CD4-positive, CD25-positive, alpha-beta regulatory T cell (primary cell): ENCODE measurements at regions not wholly inside any gene's neighbourhood (a gene's known extent, or its start where the extent isn't known, plus 50 kb on each side); places are given as distances from the start of the nearest gene placed in this dataset.

ENCODE experiments used
- ATAC-seq, 2 donors: fragments of 150-1000 bp; cut with Tn5 transposase; one replicate each; pipeline ENCODE4 v1.10.0; 2021; ENCODE audit warnings: low read depth in 2 of 2, moderate number of reproducible peaks in 2 of 2, moderate library complexity in 1 of 2
- DNase-seq, 3 donors: peaks; one replicate each; pipeline versions ENCODE4 v3.0.0 to v3.0.0-alpha.2; 2012 to 2022; ENCODE audit warnings: mixed read lengths in 1 of 3
- H3K27ac ChIP-seq: one replicate; pipeline ENCODE4 v1.7.0; 2013; ENCODE audit warnings: mild to moderate bottlenecking, low read length; ENCODE audit not compliant: insufficient read depth, poor library complexity, severe bottlenecking
- H3K27me3 ChIP-seq: one replicate; pipeline ENCODE4 v1.7.0; 2013; ENCODE audit warnings: low read length; ENCODE audit not compliant: control insufficient read depth, insufficient read depth
- H3K36me3 ChIP-seq: one replicate; pipeline ENCODE4 v1.7.0; 2013; ENCODE audit warnings: mild to moderate bottlenecking, low read length, moderate library complexity; ENCODE audit not compliant: control insufficient read depth, insufficient read depth
- H3K4me1 ChIP-seq: 2 replicates; pipeline ENCODE4 v1.7.0; 2013; ENCODE audit warnings: mild to moderate bottlenecking, low read length; ENCODE audit not compliant: insufficient read depth, control insufficient read depth, poor library complexity, severe bottlenecking
- H3K4me3 ChIP-seq: one replicate; pipeline ENCODE4 v1.7.0; 2013; ENCODE audit warnings: low read depth, mild to moderate bottlenecking, low read length, moderate library complexity
- H3K9me3 ChIP-seq, 2 experiments: 1 replicate in 1 of 2; 2 replicates in 1 of 2; pipeline ENCODE4 v1.7.0; 2013; ENCODE audit warnings: low read length in 2 of 2, mild to moderate bottlenecking in 1 of 2, moderate library complexity in 1 of 2; ENCODE audit not compliant: control insufficient read depth in 2 of 2
- H3K27ac Mint-ChIP-seq, 3 donors: one replicate each; pipeline ENCODE4 v1.8.0; 2020 to 2022; ENCODE audit warnings: mild to moderate bottlenecking in 3 of 3, mixed read lengths in 3 of 3, moderate library complexity in 2 of 3
- H3K27me3 Mint-ChIP-seq: one replicate; pipeline ENCODE4 v1.8.0; 2022; ENCODE audit warnings: mild to moderate bottlenecking, mixed read lengths
- H3K36me3 Mint-ChIP-seq: one replicate; pipeline ENCODE4 v1.8.0; 2020; ENCODE audit warnings: mixed read lengths
- H3K4me1 Mint-ChIP-seq, 4 donors: one replicate each; pipeline ENCODE4 v1.8.0; 2020 to 2022; ENCODE audit warnings: mixed read lengths in 4 of 4, mild to moderate bottlenecking in 1 of 4
- H3K4me3 Mint-ChIP-seq, 4 donors: one replicate each; pipeline ENCODE4 v1.8.0; 2020 to 2022; ENCODE audit warnings: mild to moderate bottlenecking in 4 of 4, mixed read lengths in 4 of 4, moderate library complexity in 3 of 4
- H3K9me3 Mint-ChIP-seq, 7 donors: one replicate each; pipeline ENCODE4 v1.8.0; 2020 to 2022; ENCODE audit warnings: mixed read lengths in 7 of 7, mild to moderate bottlenecking in 3 of 7, moderate library complexity in 2 of 7

DNA sequence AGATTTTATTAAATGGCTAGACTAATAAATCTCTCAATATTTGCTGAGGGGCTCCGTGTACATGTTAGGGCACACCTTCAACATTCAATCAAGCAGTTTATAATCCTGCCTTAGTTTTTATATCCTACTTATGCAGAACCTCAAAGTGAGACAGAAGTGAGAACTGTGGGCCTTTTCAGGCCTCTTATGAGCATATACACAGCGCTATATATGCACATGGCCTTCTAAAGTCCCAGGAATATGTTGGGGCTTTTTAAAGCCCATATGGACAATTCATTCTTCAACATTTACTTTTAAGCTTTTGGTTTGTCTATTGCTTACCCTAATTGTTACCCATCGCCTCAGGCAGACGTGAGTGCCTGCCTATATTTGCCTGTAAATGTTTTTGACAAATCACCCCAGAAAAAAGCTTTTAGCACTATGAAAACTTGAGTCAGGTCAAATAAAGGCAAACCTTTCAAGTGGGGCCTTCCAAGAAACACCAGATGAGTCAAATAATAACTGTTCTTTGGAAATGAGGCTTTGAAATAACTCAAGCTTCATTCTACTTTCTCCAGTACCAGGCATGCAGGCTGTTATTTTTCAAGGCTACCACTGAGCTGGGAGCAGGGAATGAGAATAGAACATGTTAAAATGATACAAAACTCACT is 58.2 kb downstream of the ESM1 start:
- Histone ChIP-seq H3K4me3 (no peak overlapping the region), H3K9me3 (peaks cover 9 to 12% of the 10 kb centered on the region in 2 experiments), H3K36me3 (no peaks in the 10 kb centered on the region), H3K27me3 (peaks cover 29% of the 10 kb centered on the region), H3K27ac (no peak overlapping the region), H3K4me1 (no peaks in the 10 kb centered on the region)
- Mint-ChIP-seq H3K4me3 (no peak overlapping the region), H3K27me3 (peaks cover 21% of the 10 kb centered on the region), H3K9me3 (peaks cover 1 to 27% (median 9%) of the 10 kb centered on the region in 7 donors), H3K36me3 (no peaks in the 10 kb centered on the region), H3K4me1 (no peaks in the 10 kb centered on the region), H3K27ac (no peak overlapping the region)
- no peak for ATAC-seq
- DNase-seq, result peak in 1 of 3 donors; percentile 35

- Histone ChIP-seq H3K27ac (no peak overlapping the region), H3K27me3 (peaks cover 18% of the 10 kb centered on the region), H3K4me3 (no peak overlapping the region), H3K4me1 (no peaks in the 10 kb centered on the region), H3K9me3 (peaks cover 9 to 12% of the 10 kb centered on the region in 2 experiments), H3K36me3 (no peaks in the 10 kb centered on the region)
- DNase-seq (no peak), ATAC-seq (no peak)
- Mint-ChIP-seq H3K27me3 (peaks cover 46% of the 10 kb centered on the region), H3K9me3 (peaks cover 1 to 27% (median 12%) of the 10 kb centered on the region in 7 donors), H3K27ac (no peak overlapping the region), H3K36me3 (no peaks in the 10 kb centered on the region), H3K4me3 (no peak overlapping the region), H3K4me1 (no peaks in the 10 kb centered on the region)
Measured at GRCh38 chr5:54924487-54924886, 60.9 kb downstream of the ESM1 start.

GRCh38 chr5:54917323-54917722 is 68.1 kb downstream of the ESM1 start:
- Histone ChIP-seq H3K27me3 (peaks cover 37% of the 10 kb centered on the region), H3K4me1 (no peaks in the 10 kb centered on the region), H3K4me3 (no peak overlapping the region), H3K27ac (no peak overlapping the region), H3K9me3 (no peaks in the 10 kb centered on the region), H3K36me3 (no peaks in the 10 kb centered on the region)
- no peaks in the 10 kb centered on the region for H3K36me3 Mint-ChIP-seq
- H3K9me3 Mint-ChIP-seq, result peaks cover 0 to 9% (median 0%) of the 10 kb centered on the region in 7 donors
- DNase-seq, result no peak
- no peak overlapping the region for H3K27ac Mint-ChIP-seq
- ATAC-seq, result no peak
- H3K4me1 Mint-ChIP-seq, result no peaks in the 10 kb centered on the region
- H3K4me3 Mint-ChIP-seq, result no peak overlapping the region
- peaks cover 88% of the 10 kb centered on the region for H3K27me3 Mint-ChIP-seq

- H3K27me3 Mint-ChIP-seq, result peaks cover 83% of the 10 kb centered on the region
- H3K27ac ChIP-seq, result no peak overlapping the region
- peaks cover 0 to 9% (median 0%) of the 10 kb centered on the region in 7 donors for H3K9me3 Mint-ChIP-seq
- no peak overlapping the region for H3K27ac Mint-ChIP-seq
- ATAC-seq, result no peak
- no peaks in the 10 kb centered on the region for H3K36me3 ChIP-seq
- peaks cover 41% of the 10 kb centered on the region for H3K27me3 ChIP-seq
- DNase-seq, result no peak
- no peaks in the 10 kb centered on the region for H3K4me1 ChIP-seq
- H3K36me3 Mint-ChIP-seq, result no peaks in the 10 kb centered on the region
- H3K4me1 Mint-ChIP-seq, result no peaks in the 10 kb centered on the region
- H3K9me3 ChIP-seq, result no peaks in the 10 kb centered on the region
- H3K4me3 ChIP-seq, result no peak overlapping the region
- no peak overlapping the region for H3K4me3 Mint-ChIP-seq
Measured at GRCh38 chr5:54915466-54916027, 69.8 kb downstream of the ESM1 start.

- Mint-ChIP-seq H3K36me3 (no peaks in the 10 kb centered on the region), H3K27me3 (peaks cover 88% of the 10 kb centered on the region)
- no peak for ATAC-seq
Measured at GRCh38 chr5:54912021-54912420, 73.4 kb downstream of the ESM1 start.

GRCh38 chr5:54909911-54910870 is 75.2 kb downstream of the ESM1 start:
- Histone ChIP-seq H3K4me1 (no peaks in the 10 kb centered on the region), H3K9me3 (no peaks in the 10 kb centered on the region), H3K36me3 (no peaks in the 10 kb centered on the region), H3K27ac (no peak overlapping the region), H3K4me3 (no peak overlapping the region), H3K27me3 (peaks cover 42% of the 10 kb centered on the region)
- Mint-ChIP-seq H3K9me3 (peaks cover 0 to 4% (median 0%) of the 10 kb centered on the region in 7 donors), H3K4me1 (no peaks in the 10 kb centered on the region), H3K4me3 (no peak overlapping the region), H3K27ac (no peak overlapping the region), H3K27me3 (peaks cover 84% of the 10 kb centered on the region), H3K36me3 (no peaks in the 10 kb centered on the region)
- no peak for ATAC-seq
- DNase-seq, result no peak

More at GRCh38 chr5:54912021-54912420, 73.4 kb downstream of the ESM1 start:
- Histone ChIP-seq H3K4me1 (no peaks in the 10 kb centered on the region), H3K27ac (no peak overlapping the region), H3K4me3 (no peak overlapping the region), H3K27me3 (peaks cover 47% of the 10 kb centered on the region), H3K9me3 (no peaks in the 10 kb centered on the region), H3K36me3 (no peaks in the 10 kb centered on the region)
- Mint-ChIP-seq H3K9me3 (peaks cover 0 to 4% (median 0%) of the 10 kb centered on the region in 7 donors), H3K27ac (no peak overlapping the region), H3K4me3 (no peak overlapping the region), H3K4me1 (no peaks in the 10 kb centered on the region)
- DNase-seq, result no peak

DNA sequence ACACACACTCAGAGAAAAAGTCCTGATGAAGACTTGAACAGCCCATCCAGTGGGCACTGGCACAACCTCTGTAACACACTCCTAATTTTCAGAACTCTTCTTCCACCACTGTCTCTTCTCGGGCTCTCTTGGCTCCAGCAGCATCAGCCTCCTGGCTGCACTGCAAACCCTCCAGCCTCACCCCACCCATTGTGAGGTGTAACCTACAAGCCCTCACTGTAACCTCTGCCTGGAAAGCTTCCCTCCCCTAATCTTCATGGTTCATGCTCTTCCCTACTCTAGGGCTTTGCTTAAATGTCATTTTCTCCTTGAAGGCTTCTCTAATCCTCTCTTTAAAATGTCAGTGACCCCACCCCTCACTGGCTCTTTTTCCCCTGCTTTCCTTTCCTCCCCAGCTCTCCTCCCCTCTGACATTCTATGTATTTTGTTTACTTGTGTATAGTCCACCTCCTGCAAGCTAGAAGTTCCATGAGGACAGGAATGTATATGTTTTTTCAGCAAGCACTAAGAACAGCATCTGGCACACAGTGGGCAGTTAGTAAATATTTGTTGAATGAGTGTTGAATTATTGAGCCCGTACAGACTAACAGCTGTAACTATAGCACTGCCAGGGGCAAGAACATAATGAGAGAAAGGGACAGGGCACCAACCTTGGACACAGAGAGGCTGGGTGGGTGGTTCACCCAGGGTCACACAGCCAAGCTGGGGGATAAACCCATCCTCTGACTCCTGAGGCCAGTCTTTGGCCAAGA is 76.4 kb downstream of the ESM1 start:
- Histone ChIP-seq H3K4me1 (no peaks in the 10 kb centered on the region), H3K27me3 (peaks cover 37% of the 10 kb centered on the region), H3K4me3 (no peak overlapping the region), H3K9me3 (no peaks in the 10 kb centered on the region), H3K27ac (no peak overlapping the region), H3K36me3 (no peaks in the 10 kb centered on the region)
- H3K27me3 Mint-ChIP-seq, result peaks cover 84% of the 10 kb centered on the region
- no peak for ATAC-seq
- DNase-seq, result no peak
- H3K4me3 Mint-ChIP-seq, result no peak overlapping the region
- peak overlapping the region in 1 of 3 donors; percentile 58 for H3K27ac Mint-ChIP-seq
- peaks cover 0 to 4% (median 0%) of the 10 kb centered on the region in 7 donors for H3K9me3 Mint-ChIP-seq
- H3K4me1 Mint-ChIP-seq, result no peaks in the 10 kb centered on the region
- H3K36me3 Mint-ChIP-seq, result no peaks in the 10 kb centered on the region
